NCI-H226 (cell line): ENCODE measurements at regions not wholly inside any gene's neighbourhood (a gene's known extent, or its start where the extent isn't known, plus 50 kb on each side); places are given as distances from the start of the nearest gene placed in this dataset.

Experiments
- DNase-seq: peaks from one replicate; pipeline ENCODE4 v3.0.0-alpha.2; 2015

- DNase-seq: peak; percentile 39
These were observed 78.4 kb downstream of the MACIR start for GRCh38 chr5:103336941-103337340.

- DNase-seq: no peak
These were observed 74.8 kb downstream of the MACIR start for GRCh38 chr5:103333376-103333775.

- no peak for DNase-seq
These were observed 72.3 kb downstream of the MACIR start for GRCh38 chr5:103330875-103331274.
